ENCODE measurements at regions not wholly inside any gene's neighbourhood (a gene's known extent, or its start where the extent isn't known, plus 50 kb on each side); places are given as distances from the start of the nearest gene placed in this dataset.
"Not testable (repeated sequence)": the region's sequence is repeated elsewhere in the genome, so short reads cannot be mapped to it uniquely, and the experiment has no call there.

GRCh38 chr1:187563191-187563590, 734.4 kb downstream of the PLA2G4A start:
- Histone ChIP-seq H3K27ac (no peak overlapping the region), H3K4me3 (no peak overlapping the region), H3K4me1 (replicated peaks in 1 of 2) (no peaks in the 10 kb centered on the region)
- in situ Hi-C loops (cut with MboI; ENCODE audit: low pct_unique_long_range_greater_than_20kb in 2 of 9, low sequenced_read_pairs in 9 of 9, unreplicated experiment in 9 of 9), result no loop called here
- ATAC-seq (replicated peaks in 6 of 8), result no peak
- 97 to 100% methylated on average over 1 to 3 of the region's 3 CpGs; no CpG with 5 or more reads in 8 of the 10 experiments for WGBS, 10 experiments

DNA sequence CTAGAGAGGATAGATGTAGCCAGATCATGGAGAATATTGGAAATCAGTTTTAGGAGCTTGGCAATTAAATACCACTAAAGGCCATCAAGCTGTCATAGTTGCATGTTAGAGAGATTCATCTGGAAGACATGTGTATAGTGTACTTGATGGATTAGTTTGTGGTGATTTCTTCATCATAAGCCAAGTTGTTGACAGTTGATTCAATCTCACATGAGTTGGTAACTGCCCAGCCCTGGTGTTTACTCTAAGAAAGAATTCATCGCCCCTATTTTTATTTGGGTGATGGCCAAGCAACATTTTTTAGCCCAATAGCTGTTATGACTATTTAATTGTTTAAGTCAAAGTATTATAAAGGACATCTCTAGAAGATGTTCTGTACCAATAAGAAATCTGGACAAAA, 737.6 kb downstream of the PLA2G4A start:
- no peak overlapping the region for H3K27ac ChIP-seq
- in situ Hi-C loops (cut with MboI; ENCODE audit: low pct_unique_long_range_greater_than_20kb in 2 of 9, low sequenced_read_pairs in 9 of 9, unreplicated experiment in 9 of 9), result no loop called here
- H3K4me1 ChIP-seq (replicated peaks in 1 of 2), result no peaks in the 10 kb centered on the region
- H3K4me3 ChIP-seq, result no peak overlapping the region
- WGBS, 10 experiments, result 13 to 100% (median 80%) methylated on average over 1 of the region's 1 CpG; no CpG with 5 or more reads in 1 of the 10 experiments
- peak in 3 of 8 experiments; percentile 66 to 95 (median 90) for ATAC-seq (replicated peaks in 6 of 8)

GRCh38 chr1:187568067-187568466, 739.3 kb downstream of the PLA2G4A start:
- in situ Hi-C loops (cut with MboI; ENCODE audit: low pct_unique_long_range_greater_than_20kb in 2 of 9, low sequenced_read_pairs in 9 of 9, unreplicated experiment in 9 of 9), result no loop called here
- WGBS, 10 experiments, result 19 to 100% (median 83%) methylated on average over 1 to 2 of the region's 2 CpGs; no CpG with 5 or more reads in 1 of the 10 experiments
- Histone ChIP-seq H3K4me1 (replicated peaks in 1 of 2) (no peaks in the 10 kb centered on the region), H3K4me3 (no peak overlapping the region), H3K27ac (no peak overlapping the region)
- no peak for ATAC-seq (replicated peaks in 6 of 8)

DNA sequence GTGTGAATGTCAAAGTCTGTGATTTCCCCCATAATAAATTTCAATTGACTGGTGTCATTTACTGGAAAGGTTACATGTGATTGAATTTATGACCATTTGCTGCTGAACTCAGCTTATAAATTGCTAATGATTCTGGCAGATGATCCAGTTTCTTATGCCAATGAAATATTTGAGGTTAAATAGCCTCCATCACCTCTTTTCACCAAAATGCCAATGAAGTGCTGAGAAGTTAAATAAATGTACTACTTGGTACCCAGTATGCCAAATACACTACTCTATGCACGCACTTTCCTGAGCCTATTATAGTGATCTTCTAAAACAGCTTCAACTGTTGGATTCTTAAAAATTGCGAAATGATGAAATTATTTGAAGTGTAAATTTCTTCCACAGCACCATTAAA, 741.4 kb downstream of the PLA2G4A start:
- H3K4me1 ChIP-seq (replicated peaks in 1 of 2), result no peaks in the 10 kb centered on the region
- H3K4me3 ChIP-seq, result no peak overlapping the region
- WGBS, 10 experiments, result 49 to 98% (median 90%) methylated on average over 2 of the region's 2 CpGs; no CpG with 5 or more reads in 1 of the 10 experiments
- in situ Hi-C loops (cut with MboI; ENCODE audit: low pct_unique_long_range_greater_than_20kb in 2 of 9, low sequenced_read_pairs in 9 of 9, unreplicated experiment in 9 of 9), result no loop called here
- no peak overlapping the region for H3K27ac ChIP-seq
- ATAC-seq (replicated peaks in 6 of 8), result peak in 1 of 8 experiments; percentile 48

DNA sequence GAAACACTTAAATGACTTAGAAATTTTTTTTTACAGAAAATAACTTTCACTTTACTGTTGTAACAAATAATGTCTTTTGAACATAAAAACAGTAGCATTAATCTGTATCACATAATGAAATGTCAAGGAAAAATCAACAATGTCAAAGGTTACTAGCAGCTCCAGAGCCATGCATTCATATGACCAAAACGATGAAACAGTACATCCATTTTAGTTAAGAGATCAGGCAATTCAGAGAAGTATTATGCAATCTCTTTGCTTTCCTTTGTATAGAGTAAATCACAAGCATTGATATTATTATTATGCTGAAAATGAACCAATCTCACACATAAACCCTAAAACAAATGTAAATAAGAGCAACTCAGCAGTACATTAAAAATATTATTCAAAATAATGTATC, 748.9 kb downstream of the PLA2G4A start:
- in situ Hi-C loops (cut with MboI; ENCODE audit: low pct_unique_long_range_greater_than_20kb in 2 of 9, low sequenced_read_pairs in 9 of 9, unreplicated experiment in 9 of 9), result no loop called here
- H3K4me1 ChIP-seq (replicated peaks in 1 of 2), result peaks cover 0 to 9% of the 10 kb centered on the region in 2 donors
- 0 to 45% (median 30%) methylated on average over 1 of the region's 1 CpG; no CpG with 5 or more reads in 2 of the 10 experiments for WGBS, 10 experiments
- H3K27ac ChIP-seq, result no peak overlapping the region
- ATAC-seq (replicated peaks in 6 of 8), result peak in 2 of 8 experiments; percentile 30 to 31
- no peak overlapping the region for H3K4me3 ChIP-seq

DNA sequence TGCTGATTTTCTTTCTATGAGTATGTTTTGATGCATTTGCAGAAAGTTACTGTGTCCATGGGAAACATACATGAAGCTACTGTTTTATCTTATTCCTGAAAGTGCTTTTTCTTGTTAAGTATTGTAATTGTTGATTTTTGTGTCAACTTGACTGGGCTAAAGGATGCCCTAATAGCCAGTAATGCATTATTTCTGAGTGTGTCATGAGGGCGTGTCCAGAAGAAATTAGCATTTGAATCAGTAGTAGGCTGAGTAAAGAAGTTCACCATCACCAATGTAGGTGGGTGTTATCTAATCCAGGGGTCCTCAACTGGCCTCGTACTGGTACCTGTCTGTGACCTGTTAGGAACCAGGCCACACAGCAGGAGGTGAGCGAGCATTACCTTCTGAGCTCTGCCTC, 760.2 kb downstream of the PLA2G4A start:
- peak in 2 of 8 experiments; percentile 52 to 92 for ATAC-seq (replicated peaks in 6 of 8)

DNA sequence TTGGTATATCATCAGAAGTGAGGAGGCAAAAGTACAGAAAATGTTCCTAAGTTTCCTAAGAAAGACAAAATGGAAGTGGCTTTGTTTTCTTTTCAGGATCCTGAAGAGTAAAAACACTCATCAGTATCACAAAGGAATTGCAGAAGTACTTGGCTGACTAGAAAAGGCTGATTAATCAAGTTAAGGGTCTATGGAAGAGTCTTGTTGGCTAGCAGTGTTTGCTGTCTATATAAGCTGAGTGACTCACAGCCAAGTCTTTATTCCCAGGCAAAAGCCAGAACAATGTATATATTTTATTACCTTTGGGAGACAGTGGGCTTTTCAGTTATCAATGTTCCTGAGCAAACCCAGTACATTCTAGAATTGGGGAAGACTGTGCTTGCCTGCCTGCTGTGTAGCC, 777.0 kb downstream of the PLA2G4A start:
- Histone ChIP-seq H3K27ac (no peak overlapping the region), H3K4me1 (replicated peaks in 1 of 2) (no peaks in the 10 kb centered on the region), H3K4me3 (no peak overlapping the region)
- in situ Hi-C loops (cut with MboI; ENCODE audit: low pct_unique_long_range_greater_than_20kb in 2 of 9, low sequenced_read_pairs in 9 of 9, unreplicated experiment in 9 of 9), result no loop called here
- peak in 4 of 8 experiments; percentile 20 to 69 (median 32) for ATAC-seq (replicated peaks in 6 of 8)

More for the DNA sequence above, 760.2 kb downstream of the PLA2G4A start:
- no peaks in the 10 kb centered on the region for H3K4me1 ChIP-seq (replicated peaks in 1 of 2)
- in situ Hi-C loops (cut with MboI; ENCODE audit: low pct_unique_long_range_greater_than_20kb in 2 of 9, low sequenced_read_pairs in 9 of 9, unreplicated experiment in 9 of 9), result no loop called here
- 0 to 100% (median 83%) methylated on average over 1 to 2 of the region's 3 CpGs; no CpG with 5 or more reads in 1 of the 10 experiments for WGBS, 10 experiments
- no peak overlapping the region for H3K27ac ChIP-seq
- no peak overlapping the region for H3K4me3 ChIP-seq

- H3K4me3 ChIP-seq; H3K4me1 ChIP-seq (replicated peaks in 1 of 2); ATAC-seq (replicated peaks in 6 of 8); in situ Hi-C loops (cut with MboI; ENCODE audit: low pct_unique_long_range_greater_than_20kb in 2 of 9, low sequenced_read_pairs in 9 of 9, unreplicated experiment in 9 of 9); H3K27ac ChIP-seq: not testable (repeated sequence)
- WGBS, 10 experiments, result 93% methylated on average over 15 of the region's 55 CpGs; no CpG with 5 or more reads in 9 of the 10 experiments
Observed at GRCh38 chr1:187615853-187616735, 787.3 kb downstream of the PLA2G4A start.

DNA sequence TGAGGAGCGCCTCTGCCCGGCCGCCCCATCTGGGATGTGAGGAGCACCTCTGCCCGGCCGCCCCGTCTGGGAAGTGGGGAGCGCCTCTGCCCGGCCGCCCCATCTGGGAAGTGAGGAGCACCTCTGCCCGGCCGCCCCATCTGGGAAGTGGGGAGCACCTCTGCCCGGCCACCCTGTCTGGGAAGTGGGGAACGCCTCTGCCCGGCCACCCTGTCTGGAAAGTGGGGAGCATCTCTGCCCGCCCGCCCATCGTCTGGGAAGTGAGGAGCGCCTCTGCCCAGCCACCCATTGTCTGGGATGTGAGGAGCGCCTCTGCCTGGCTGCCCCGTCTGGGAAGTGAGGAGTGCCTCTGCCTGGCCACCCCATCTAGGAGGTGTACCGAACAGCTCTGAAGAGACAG, 788.1 kb downstream of the PLA2G4A start:
- H3K4me1 ChIP-seq (replicated peaks in 1 of 2); H3K27ac ChIP-seq; in situ Hi-C loops (cut with MboI; ENCODE audit: low pct_unique_long_range_greater_than_20kb in 2 of 9, low sequenced_read_pairs in 9 of 9, unreplicated experiment in 9 of 9); H3K4me3 ChIP-seq; ATAC-seq (replicated peaks in 6 of 8): not testable (repeated sequence)
- 94 to 100% (median 100%) methylated on average over 1 to 3 of the region's 21 CpGs; no CpG with 5 or more reads in 7 of the 10 experiments for WGBS, 10 experiments

GRCh38 chr1:187617776-187618175, 789.0 kb downstream of the PLA2G4A start:
- H3K4me1 ChIP-seq (replicated peaks in 1 of 2), result no peaks in the 10 kb centered on the region
- no peak overlapping the region for H3K4me3 ChIP-seq
- 73 to 100% (median 85%) methylated on average over 2 to 3 of the region's 3 CpGs; no CpG with 5 or more reads in 2 of the 10 experiments for WGBS, 10 experiments
- in situ Hi-C loops (cut with MboI; ENCODE audit: low pct_unique_long_range_greater_than_20kb in 2 of 9, low sequenced_read_pairs in 9 of 9, unreplicated experiment in 9 of 9), result no loop called here
- H3K27ac ChIP-seq, result no peak overlapping the region
- ATAC-seq (replicated peaks in 6 of 8), result no peak

GRCh38 chr1:187619175-187619574, 790.4 kb downstream of the PLA2G4A start:
- ATAC-seq (replicated peaks in 6 of 8), result peak in 1 of 8 experiments; percentile 95
- H3K4me1 ChIP-seq (replicated peaks in 1 of 2), result peaks cover 0 to 2% of the 10 kb centered on the region in 2 donors
- in situ Hi-C loops (cut with MboI; ENCODE audit: low pct_unique_long_range_greater_than_20kb in 2 of 9, low sequenced_read_pairs in 9 of 9, unreplicated experiment in 9 of 9), result no loop called here

DNA sequence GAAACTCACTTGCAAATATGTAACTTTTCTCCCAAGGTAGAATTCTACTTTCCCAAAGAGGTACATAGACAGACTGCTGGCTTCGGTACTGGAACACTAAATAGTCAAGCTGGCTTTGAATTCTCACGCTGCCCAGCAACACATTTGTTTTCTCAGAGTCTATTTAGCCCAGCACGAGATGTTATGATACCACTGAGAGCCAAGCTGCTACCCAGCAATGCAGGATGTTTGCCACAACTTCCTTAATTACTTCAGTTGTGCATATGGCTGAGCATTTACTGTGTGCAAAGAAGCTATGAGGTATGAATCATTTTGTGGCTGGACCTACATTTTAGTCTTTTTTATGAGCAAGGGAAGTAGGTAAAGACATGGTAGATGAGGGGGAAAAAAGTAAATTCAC, 793.2 kb downstream of the PLA2G4A start:
- H3K4me3 ChIP-seq, result no peak overlapping the region
- peaks cover 0 to 12% of the 10 kb centered on the region in 2 donors for H3K4me1 ChIP-seq (replicated peaks in 1 of 2)
- peak in 5 of 8 experiments; percentile 13 to 94 (median 62) for ATAC-seq (replicated peaks in 6 of 8)
- WGBS, 10 experiments, result 20 to 91% (median 78%) methylated on average over 1 to 3 of the region's 3 CpGs; no CpG with 5 or more reads in 1 of the 10 experiments
- no peak overlapping the region for H3K27ac ChIP-seq
- in situ Hi-C loops (cut with MboI; ENCODE audit: low pct_unique_long_range_greater_than_20kb in 2 of 9, low sequenced_read_pairs in 9 of 9, unreplicated experiment in 9 of 9), result no loop called here

More at GRCh38 chr1:187619175-187619574, 790.4 kb downstream of the PLA2G4A start:
- no peak overlapping the region for H3K27ac ChIP-seq
- H3K4me3 ChIP-seq, result no peak overlapping the region

GRCh38 chr1:187622545-187622944, 793.8 kb downstream of the PLA2G4A start:
- no peak for ATAC-seq (replicated peaks in 6 of 8)
- Histone ChIP-seq H3K27ac (no peak overlapping the region), H3K4me3 (no peak overlapping the region), H3K4me1 (replicated peaks in 1 of 2) (peaks cover 0 to 12% of the 10 kb centered on the region in 2 donors)
- in situ Hi-C loops (cut with MboI; ENCODE audit: low pct_unique_long_range_greater_than_20kb in 2 of 9, low sequenced_read_pairs in 9 of 9, unreplicated experiment in 9 of 9), result no loop called here
- 0 to 100% (median 19%) methylated on average over 1 of the region's 1 CpG; no CpG with 5 or more reads in 2 of the 10 experiments for WGBS, 10 experiments

Data from motor neuron (in vitro differentiated cells).